ENCODE measurements at regions not wholly inside any gene's neighbourhood (a gene's known extent, or its start where the extent isn't known, plus 50 kb on each side); places are given as distances from the start of the nearest gene placed in this dataset.

GRCh38 chr2:143908843-143909242, 611.1 kb downstream of the ZEB2 start (continued):
- TF ChIP-seq ZNF133 (CRISPR knock-in tag; IDR thresholded peaks at IDR 0.05) (no peak), SRSF1 (IDR thresholded peaks at IDR 0.05; ENCODE audit: low read depth, low read length) (no peak), TCF3 (CRISPR knock-in tag; IDR thresholded peaks at IDR 0.05) (peak; percentile 45; the same call in 1 of the 2 replicates), CREB3L1 (IDR thresholded peaks at IDR 0.05; ENCODE audit: borderline replicate concordance, low read depth) (no peak), ZBTB11 (CRISPR knock-in tag; IDR thresholded peaks at IDR 0.05) (no peak), BRD9 (IDR thresholded peaks at IDR 0.05; ENCODE audit: low read depth, partially characterized antibody) (no peak), CBFA2T3 (IDR thresholded peaks at IDR 0.05) (peak; percentile 53), BHLHE40 (IDR thresholded peaks at IDR 0.05; ENCODE audit: low read length) (no peak), NFXL1 (CRISPR knock-in tag; IDR thresholded peaks at IDR 0.05) (no peak), EWSR1 (IDR thresholded peaks at IDR 0.05; ENCODE audit: borderline replicate concordance, low read depth, partially characterized antibody) (no peak), ZNF830 (CRISPR knock-in tag; IDR thresholded peaks at IDR 0.05) (no peak), TAL1 (IDR thresholded peaks at IDR 0.05) (peak; percentile 13; the same call in 1 of the 2 replicates), CREB5 (CRISPR knock-in tag; IDR thresholded peaks at IDR 0.05) (no peak), MAFG (tag; conservative IDR thresholded peaks at IDR 0.05) (no peak), RBBP5 (IDR thresholded peaks at IDR 0.05; ENCODE audit: borderline replicate concordance, insufficient read depth, low read length, poor library complexity, severe bottlenecking) (no peak), ARID1B (IDR thresholded peaks at IDR 0.05) (peak; percentile 30; the same call in 1 of the 2 replicates), CBFA2T2 (conservative IDR thresholded peaks at IDR 0.05) (0 out of 2 replicates have a peak, but pooled peaks have one; percentile 21), XRCC4 (IDR thresholded peaks at IDR 0.05; ENCODE audit: extremely low read depth, insufficient read depth, insufficient read length) (no peak), TEAD4 (IDR thresholded peaks at IDR 0.05; ENCODE audit: low read length) (peak; percentile 50; the same call in 1 of the 2 replicates), TEAD4 (CRISPR knock-in tag; IDR thresholded peaks at IDR 0.05; ENCODE audit: borderline replicate concordance) (no peak), KLF1 (tag; IDR thresholded peaks at IDR 0.05) (no peak), XRCC3 (IDR thresholded peaks at IDR 0.05) (no peak), CBX2 (IDR thresholded peaks at IDR 0.05; ENCODE audit: insufficient read depth, low read length, poor library complexity, severe bottlenecking) (no peak)
